Glutamatergic neuron (in vitro differentiated cells): ENCODE measurements at regions not wholly inside any gene's neighbourhood (a gene's known extent, or its start where the extent isn't known, plus 50 kb on each side); places are given as distances from the start of the nearest gene placed in this dataset.
"Not testable (repeated sequence)": the region's sequence is repeated elsewhere in the genome, so short reads cannot be mapped to it uniquely, and the experiment has no call there.

Source experiments
- DNase-seq: peaks from one replicate; pipeline ENCODE4 v3.0.0; 2022
- H3K27ac Mint-ChIP-seq: one replicate; pipeline ENCODE4 v1.8.0; 2020; ENCODE audit warnings: mild to moderate bottlenecking, mixed read lengths, inconsistent platforms; ENCODE audit not compliant: unreplicated experiment
- H3K27me3 Mint-ChIP-seq: one replicate; pipeline ENCODE4 v1.8.0; 2020; ENCODE audit warnings: mild to moderate bottlenecking, moderate library complexity, mixed read lengths, inconsistent platforms; ENCODE audit not compliant: unreplicated experiment
- H3K36me3 Mint-ChIP-seq: one replicate; pipeline ENCODE4 v1.8.0; 2020; ENCODE audit warnings: mild to moderate bottlenecking, mixed read lengths, inconsistent platforms; ENCODE audit not compliant: unreplicated experiment
- H3K4me1 Mint-ChIP-seq: one replicate; pipeline ENCODE4 v1.8.0; 2020; ENCODE audit warnings: mild to moderate bottlenecking, low read depth, mixed read lengths, inconsistent platforms; ENCODE audit not compliant: unreplicated experiment
- H3K4me3 Mint-ChIP-seq: one replicate; pipeline ENCODE4 v1.8.0; 2020; ENCODE audit warnings: mild to moderate bottlenecking, mixed read lengths, inconsistent platforms; ENCODE audit not compliant: unreplicated experiment
- H3K9me3 Mint-ChIP-seq: one replicate; pipeline ENCODE4 v1.8.0; 2020; ENCODE audit warnings: mild to moderate bottlenecking, moderate library complexity, mixed read lengths, inconsistent platforms; ENCODE audit not compliant: unreplicated experiment
- CTCF ChIP-seq: fragments of 200-600 bp; sonication (generic); IDR thresholded peaks from one replicate; pipeline ENCODE4 v1.5.0; 2021; ENCODE audit not compliant: partially characterized antibody, unreplicated experiment

GRCh38 chr12:46515829-46516228 lies 143.3 kb upstream of the SLC38A2 start:
- H3K9me3 Mint-ChIP-seq, result peaks cover 2% of the 10 kb centered on the region
- H3K27me3 Mint-ChIP-seq, result no peaks in the 10 kb centered on the region
- H3K27ac Mint-ChIP-seq, result no peak overlapping the region
- no peak for DNase-seq
- no peak overlapping the region for H3K4me3 Mint-ChIP-seq
- TF ChIP-seq CTCF, result no peak
- peaks cover 5% of the 10 kb centered on the region for H3K4me1 Mint-ChIP-seq
- no peaks in the 10 kb centered on the region for H3K36me3 Mint-ChIP-seq

- TF ChIP-seq CTCF, result no peak
- Mint-ChIP-seq H3K9me3 (peaks cover 2% of the 10 kb centered on the region), H3K27ac (no peak overlapping the region), H3K4me1 (no peaks in the 10 kb centered on the region), H3K36me3 (no peaks in the 10 kb centered on the region), H3K27me3 (no peaks in the 10 kb centered on the region), H3K4me3 (no peak overlapping the region)
- no peak for DNase-seq
Measured at GRCh38 chr12:46514886-46515285, 142.3 kb upstream of the SLC38A2 start.

- not testable (repeated sequence) for H3K27me3 Mint-ChIP-seq, H3K4me1 Mint-ChIP-seq, H3K27ac Mint-ChIP-seq, H3K9me3 Mint-ChIP-seq, H3K4me3 Mint-ChIP-seq, DNase-seq
- H3K36me3 Mint-ChIP-seq, result peaks cover 12% of the 10 kb centered on the region
Measured at GRCh38 chr12:46510257-46510656, 137.7 kb upstream of the SLC38A2 start.

- peaks cover 2% of the 10 kb centered on the region for H3K9me3 Mint-ChIP-seq
- H3K4me3 Mint-ChIP-seq, result no peak overlapping the region
- no peaks in the 10 kb centered on the region for H3K4me1 Mint-ChIP-seq
- no peak for DNase-seq
- peaks cover 16% of the 10 kb centered on the region for H3K36me3 Mint-ChIP-seq
- H3K27me3 Mint-ChIP-seq, result no peaks in the 10 kb centered on the region
- TF ChIP-seq CTCF, result no peak
- no peak overlapping the region for H3K27ac Mint-ChIP-seq
Measured at GRCh38 chr12:46509135-46509534, 136.6 kb upstream of the SLC38A2 start.

GRCh38 chr12:46508651-46509050 lies 136.1 kb upstream of the SLC38A2 start:
- Mint-ChIP-seq H3K9me3 (peaks cover 2% of the 10 kb centered on the region), H3K36me3 (peaks cover 16% of the 10 kb centered on the region), H3K4me3 (no peak overlapping the region), H3K4me1 (no peaks in the 10 kb centered on the region), H3K27me3 (no peaks in the 10 kb centered on the region), H3K27ac (no peak overlapping the region)
- TF ChIP-seq CTCF, result no peak
- DNase-seq, result no peak

GRCh38 chr12:46507766-46508165 lies 135.2 kb upstream of the SLC38A2 start:
- Mint-ChIP-seq H3K27ac (no peak overlapping the region), H3K9me3 (peaks cover 2% of the 10 kb centered on the region), H3K27me3 (no peaks in the 10 kb centered on the region), H3K4me3 (no peak overlapping the region), H3K36me3 (peaks cover 16% of the 10 kb centered on the region), H3K4me1 (no peaks in the 10 kb centered on the region)
- no peak for DNase-seq
- no peak for TF ChIP-seq CTCF
